PC-9 (cell line): ENCODE measurements at regions not wholly inside any gene's neighbourhood (a gene's known extent, or its start where the extent isn't known, plus 50 kb on each side); places are given as distances from the start of the nearest gene placed in this dataset.

Source experiments
- BruUV-seq: library from RNA; stranded (reverse); fragments of 400-500 nt; replicated peaks from 2 replicates; lab custom pipeline; 2021; lab: Mats Ljungman, UMichigan
- CTCF ChIA-PET: fragments of 300-600 bp; sonication (Branson Sonifier 250); formaldehyde crosslinking; loops from one replicate; lab custom pipeline; 2022; ENCODE audit warnings: antibody characterized with exemption; lab: Charles Lee
- POLR2A ChIA-PET: fragments of 300-600 bp; sonication (Branson Sonifier 250); formaldehyde crosslinking; loops from one replicate; lab custom pipeline; 2022; ENCODE audit warnings: antibody characterized with exemption; ENCODE audit not compliant: unreplicated experiment; lab: Charles Lee
- DNase-seq, 2 experiments: peaks; one replicate each; pipeline versions ENCODE4 v3.0.0 to v3.0.0-alpha.2; 2015 to 2022; ENCODE audit warnings: mixed read lengths in 1 of 2
- H2AFZ ChIP-seq: fragments of 200-600 bp; sonication (generic); 2 replicates; pipeline ENCODE4 v1.8.1; 2017; ENCODE audit warnings: antibody characterized with exemption
- H3F3A ChIP-seq: fragments of 200-600 bp; sonication (generic); 2 replicates; pipeline ENCODE4 v1.8.1; 2017; ENCODE audit warnings: antibody characterized with exemption, mild to moderate bottlenecking, low read depth; ENCODE audit not compliant: insufficient read depth
- H3K27ac ChIP-seq: fragments of 200-600 bp; sonication (generic); 2 replicates; pipeline ENCODE4 v1.6.1; 2016; ENCODE audit warnings: mixed run types
- H3K27me3 ChIP-seq: fragments of 200-600 bp; sonication (generic); 2 replicates; pipeline ENCODE4 v1.6.1; 2016; ENCODE audit warnings: low read depth, mixed run types; ENCODE audit not compliant: insufficient read depth
- H3K36me3 ChIP-seq: fragments of 200-600 bp; sonication (generic); 2 replicates; pipeline ENCODE4 v1.6.1; 2016; ENCODE audit warnings: low read depth, mixed run types
- H3K4me1 ChIP-seq: fragments of 200-600 bp; sonication (generic); replicated peaks from 2 replicates; pipeline ENCODE4 v1.6.1; 2016; ENCODE audit warnings: mixed run types; ENCODE audit not compliant: insufficient read depth
- H3K4me2 ChIP-seq: fragments of 200-600 bp; sonication (generic); 2 replicates; pipeline ENCODE4 v1.6.1; 2017; ENCODE audit warnings: mixed run types
- H3K4me3 ChIP-seq: fragments of 200-600 bp; sonication (generic); 2 replicates; pipeline ENCODE4 v1.6.1; 2016; ENCODE audit warnings: mixed run types
- H3K79me2 ChIP-seq: fragments of 200-600 bp; sonication (generic); 2 replicates; pipeline ENCODE4 v1.6.1; 2017; ENCODE audit warnings: low read depth, mixed run types
- H3K9me2 ChIP-seq: fragments of 200-600 bp; sonication (generic); 2 replicates; pipeline ENCODE4 v1.8.1; 2017; ENCODE audit warnings: mild to moderate bottlenecking; ENCODE audit not compliant: insufficient read depth
- H3K9me3 ChIP-seq: fragments of 200-600 bp; sonication (generic); 2 replicates; pipeline ENCODE4 v1.8.1; 2016; ENCODE audit warnings: low read depth; ENCODE audit not compliant: insufficient read depth
- H4K20me1 ChIP-seq: fragments of 200-600 bp; sonication (generic); 2 replicates; pipeline ENCODE4 v1.8.1; 2017; ENCODE audit not compliant: insufficient read depth
- CTCF ChIP-seq: fragments of 200-600 bp; sonication (generic); conservative IDR thresholded peaks from 2 replicates; pipeline ENCODE4 v1.6.1; 2017; ENCODE audit warnings: mixed run types, antibody characterized with exemption, mild to moderate bottlenecking, moderate library complexity
- EZH2 ChIP-seq: fragments of 200-600 bp; sonication (generic); IDR thresholded peaks from 2 replicates; pipeline ENCODE4 v1.8.0; 2017; ENCODE audit warnings: antibody characterized with exemption, low read depth
- intact Hi-C: fragments of 100-400 bp; cut with micrococcal nuclease; formaldehyde crosslinking; loops from one replicate; pipeline ENCODE4 v1.10.0; 2022; ENCODE audit not compliant: unreplicated experiment

- no peaks in the 10 kb centered on the region for H3K4me1 ChIP-seq
- no peak overlapping the region for H2AFZ ChIP-seq
- H3K36me3 ChIP-seq: no peaks in the 10 kb centered on the region
- TF ChIP-seq EZH2 (no peak), CTCF (no peak)
- no peaks in the 10 kb centered on the region for H3F3A ChIP-seq
- H3K79me2 ChIP-seq: no peaks in the 10 kb centered on the region
- no peak overlapping the region for H3K27ac ChIP-seq
- no peak for DNase-seq
- intact Hi-C loops: no loop called here
- H3K4me3 ChIP-seq: no peak overlapping the region
- POLR2A ChIA-PET: interaction anchor here (0.6 kb wide), 1 partner anchor 1803 kb away, joined by 3 read pairs; no protein-coding TSS in a partner anchor
- H3K9me2 ChIP-seq: no peaks in the 10 kb centered on the region
- H3K27me3 ChIP-seq: no peaks in the 10 kb centered on the region
- H4K20me1 ChIP-seq: no peaks in the 10 kb centered on the region
- no peaks in the 10 kb centered on the region; the same call in 1 of the 2 replicates for H3K9me3 ChIP-seq
- H3K4me2 ChIP-seq: no peak overlapping the region
- no TSS peak for BruUV-seq
- CTCF ChIA-PET: no interaction called here
These were observed 300.7 kb upstream of the ROBO1 start for GRCh38 chr3:80068459-80068858.

GRCh38 chr3:80063535-80063934 lies 295.7 kb upstream of the ROBO1 start:
- Histone ChIP-seq H3K36me3 (no peaks in the 10 kb centered on the region), H3K27ac (no peak overlapping the region), H3K79me2 (no peaks in the 10 kb centered on the region), H3K27me3 (no peaks in the 10 kb centered on the region), H3K9me2 (no peaks in the 10 kb centered on the region), H3K4me2 (no peak overlapping the region), H3K4me1 (no peaks in the 10 kb centered on the region), H3K4me3 (no peak overlapping the region), H4K20me1 (no peaks in the 10 kb centered on the region), H3K9me3 (no peaks in the 10 kb centered on the region), H2AFZ (0 out of 2 replicates have a peak overlapping the region, but pooled peaks have one; percentile 52), H3F3A (no peaks in the 10 kb centered on the region)
- intact Hi-C loops: no loop called here
- no TSS peak for BruUV-seq
- ChIA-PET POLR2A (no interaction called here), CTCF (no interaction called here)
- no peak for TF ChIP-seq CTCF
- no peak for TF ChIP-seq EZH2
- DNase-seq: no peak

GRCh38 chr3:80060664-80061063 lies 292.9 kb upstream of the ROBO1 start:
- H3K9me2 ChIP-seq: no peaks in the 10 kb centered on the region
- no peaks in the 10 kb centered on the region for H3K27me3 ChIP-seq
- no peaks in the 10 kb centered on the region for H3K36me3 ChIP-seq
- no peaks in the 10 kb centered on the region for H3F3A ChIP-seq
- BruUV-seq: no TSS peak
- no peak overlapping the region for H3K27ac ChIP-seq
- H3K4me2 ChIP-seq: no peak overlapping the region
- ChIA-PET CTCF (interaction anchor here (0.7 kb wide), 1 partner anchor 356 kb away, joined by 3 read pairs; no protein-coding TSS in a partner anchor), POLR2A (no interaction called here)
- no peak for DNase-seq
- no peaks in the 10 kb centered on the region for H3K79me2 ChIP-seq
- intact Hi-C loops: no loop called here
- H2AFZ ChIP-seq: no peak overlapping the region
- H4K20me1 ChIP-seq: no peaks in the 10 kb centered on the region
- H3K9me3 ChIP-seq: no peaks in the 10 kb centered on the region
- TF ChIP-seq CTCF: no peak
- no peak overlapping the region for H3K4me3 ChIP-seq
- H3K4me1 ChIP-seq: no peaks in the 10 kb centered on the region
